HG03108 (cell line): ENCODE measurements at regions not wholly inside any gene's neighbourhood (a gene's known extent, or its start where the extent isn't known, plus 50 kb on each side); places are given as distances from the start of the nearest gene placed in this dataset.

Experiments
- ATAC-seq: cut with Tn5 transposase; IDR thresholded peaks from one replicate; pipeline ENCODE4 v1.9.1; 2021; ENCODE audit warnings: moderate library complexity; ENCODE audit not compliant: unreplicated experiment

- no peak for ATAC-seq
Observed at GRCh38 chr2:166568409-166568808, 74.4 kb upstream of the SCN7A start.

- ATAC-seq, result no peak
Observed at GRCh38 chr2:166565501-166565900, 71.5 kb upstream of the SCN7A start.

GRCh38 chr2:166563894-166564293 is 69.8 kb upstream of the SCN7A start:
- ATAC-seq, result no peak

GRCh38 chr2:166560022-166560421 is 66.0 kb upstream of the SCN7A start:
- ATAC-seq, result no peak

- no peak for ATAC-seq
Observed at GRCh38 chr2:166550923-166551322, 56.9 kb upstream of the SCN7A start.

DNA sequence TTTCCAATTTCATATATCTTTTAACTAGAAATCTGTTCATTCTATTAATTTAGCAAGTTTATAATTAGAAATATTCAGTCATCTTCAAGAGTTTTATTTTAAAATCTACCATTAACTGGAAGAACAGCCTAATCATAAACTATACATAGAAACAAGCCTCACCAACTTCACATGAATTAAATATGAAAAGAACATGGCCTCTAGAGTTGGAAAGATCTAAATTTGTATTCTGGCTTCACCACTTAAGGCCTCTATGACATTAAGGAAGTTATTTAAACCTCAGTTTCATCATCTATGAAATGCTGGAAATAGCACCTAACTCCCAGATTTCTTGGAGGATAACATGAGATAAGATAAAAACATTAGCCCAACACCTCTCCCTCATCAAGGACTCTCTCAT is 51.4 kb upstream of the SCN7A start:
- no peak for ATAC-seq
